Brain microvascular endothelial cell (primary cell): ENCODE measurements at regions not wholly inside any gene's neighbourhood (a gene's known extent, or its start where the extent isn't known, plus 50 kb on each side); places are given as distances from the start of the nearest gene placed in this dataset.

Source experiments
- DNase-seq: peaks from one replicate; pipeline ENCODE4 v3.0.0-alpha.2; 2020
- H3K27ac ChIP-seq: fragments of 250-450 bp; sonication (Bioruptor Pico); 2 replicates; pipeline ENCODE4 v1.5.1; 2020; ENCODE audit warnings: mild to moderate bottlenecking, moderate library complexity
- H3K27me3 ChIP-seq: fragments of 250-450 bp; sonication (Bioruptor Pico); replicated peaks from 2 replicates; pipeline ENCODE4 v1.5.1; 2020; ENCODE audit warnings: mild to moderate bottlenecking
- H3K36me3 ChIP-seq: fragments of 250-450 bp; sonication (Bioruptor Pico); replicated peaks from 2 replicates; pipeline ENCODE4 v1.5.1; 2020; ENCODE audit warnings: mild to moderate bottlenecking
- H3K4me3 ChIP-seq: 2 replicates; pipeline ENCODE4 v1.5.1; 2011; ENCODE audit warnings: low read depth, mild to moderate bottlenecking, control low read depth, low read length, moderate library complexity
- in situ Hi-C: cut with HindIII; loops from 2 replicates; pipeline ENCODE4 v1.10.0; 2017; ENCODE audit warnings: low sequenced_read_pairs, low pct_ligation_motif_present
- TF ChIP-seq, protein P1 (sequence below): IDR thresholded peaks from 2 replicates; pipeline ENCODE4 v1.5.1; 2011; ENCODE audit warnings: low read depth, mild to moderate bottlenecking, moderate library complexity, low read length, control low read depth, inconsistent platforms; ENCODE audit errors: missing control alignments

DNA sequence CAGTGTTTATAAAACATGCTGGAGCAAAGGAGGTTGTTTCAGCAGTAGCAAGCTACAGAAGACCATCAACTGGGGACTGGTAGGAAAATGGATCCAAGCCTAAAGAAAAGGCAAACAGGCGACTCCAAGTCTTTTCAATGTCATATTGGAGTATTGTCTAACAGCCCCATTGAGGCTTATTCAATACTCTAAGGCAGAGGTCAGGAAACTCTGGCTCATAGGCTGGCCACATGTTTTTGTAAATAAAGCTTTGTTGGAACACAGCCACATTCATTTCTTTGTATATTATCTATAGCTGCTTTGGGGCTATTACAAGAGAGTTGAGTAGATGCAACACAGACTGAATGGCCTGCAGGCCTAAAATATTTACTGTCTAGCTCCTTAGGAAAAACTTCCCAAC, 77.5 kb downstream of the RPL22L1 start:
- Histone ChIP-seq H3K27ac (no peak overlapping the region), H3K27me3 (no peaks in the 10 kb centered on the region), H3K36me3 (no peaks in the 10 kb centered on the region), H3K4me3 (no peak overlapping the region)
- in situ Hi-C loops, result no loop called here
- DNase-seq, result no peak
- TF ChIP-seq, protein P1, sequence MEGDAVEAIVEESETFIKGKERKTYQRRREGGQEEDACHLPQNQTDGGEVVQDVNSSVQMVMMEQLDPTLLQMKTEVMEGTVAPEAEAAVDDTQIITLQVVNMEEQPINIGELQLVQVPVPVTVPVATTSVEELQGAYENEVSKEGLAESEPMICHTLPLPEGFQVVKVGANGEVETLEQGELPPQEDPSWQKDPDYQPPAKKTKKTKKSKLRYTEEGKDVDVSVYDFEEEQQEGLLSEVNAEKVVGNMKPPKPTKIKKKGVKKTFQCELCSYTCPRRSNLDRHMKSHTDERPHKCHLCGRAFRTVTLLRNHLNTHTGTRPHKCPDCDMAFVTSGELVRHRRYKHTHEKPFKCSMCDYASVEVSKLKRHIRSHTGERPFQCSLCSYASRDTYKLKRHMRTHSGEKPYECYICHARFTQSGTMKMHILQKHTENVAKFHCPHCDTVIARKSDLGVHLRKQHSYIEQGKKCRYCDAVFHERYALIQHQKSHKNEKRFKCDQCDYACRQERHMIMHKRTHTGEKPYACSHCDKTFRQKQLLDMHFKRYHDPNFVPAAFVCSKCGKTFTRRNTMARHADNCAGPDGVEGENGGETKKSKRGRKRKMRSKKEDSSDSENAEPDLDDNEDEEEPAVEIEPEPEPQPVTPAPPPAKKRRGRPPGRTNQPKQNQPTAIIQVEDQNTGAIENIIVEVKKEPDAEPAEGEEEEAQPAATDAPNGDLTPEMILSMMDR, result no peak

DNA sequence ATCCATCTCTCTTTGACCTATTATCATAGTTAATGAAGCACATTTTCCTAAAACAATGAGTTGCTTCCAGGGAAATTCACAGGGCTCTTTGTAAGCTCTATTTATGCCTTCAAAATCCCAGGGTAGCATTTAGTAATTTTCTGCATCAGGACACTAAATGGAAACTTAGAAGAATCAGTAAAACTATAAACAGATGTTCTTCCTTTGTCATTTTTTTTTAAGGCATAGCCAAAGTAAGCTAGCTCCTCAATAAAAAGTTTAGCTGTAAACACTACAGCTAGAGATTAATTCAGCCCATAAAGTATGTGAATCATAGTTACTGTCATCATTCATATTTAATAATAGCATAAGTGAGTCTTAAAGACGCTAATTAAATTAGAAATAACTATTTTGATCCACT, 79.3 kb downstream of the RPL22L1 start:
- no peak overlapping the region for H3K4me3 ChIP-seq
- H3K36me3 ChIP-seq, result no peaks in the 10 kb centered on the region
- H3K27ac ChIP-seq, result no peak overlapping the region
- in situ Hi-C loops, result no loop called here
- TF ChIP-seq, protein P1, result no peak
- no peaks in the 10 kb centered on the region for H3K27me3 ChIP-seq
- DNase-seq, result no peak

DNA sequence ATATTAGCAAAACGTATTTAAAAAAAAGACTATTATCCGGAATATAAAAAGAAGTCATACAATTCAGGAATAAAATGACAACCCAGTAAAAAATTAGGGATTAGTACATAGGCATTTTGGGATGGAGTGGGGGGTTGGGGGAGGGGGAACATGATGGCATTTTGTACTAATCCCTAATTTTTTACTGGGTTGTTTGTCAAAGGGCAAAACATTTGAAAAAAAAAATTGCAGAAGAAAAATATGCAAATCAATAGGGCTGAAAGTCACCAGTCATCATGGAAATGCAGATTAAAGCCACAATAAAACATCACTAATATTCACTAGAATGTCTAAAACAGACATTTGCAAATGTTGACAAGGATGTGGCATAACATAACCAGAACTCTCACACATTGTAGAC, 82.5 kb downstream of the RPL22L1 start:
- Histone ChIP-seq H3K36me3 (no peaks in the 10 kb centered on the region), H3K27me3 (no peaks in the 10 kb centered on the region), H3K4me3 (no peak overlapping the region), H3K27ac (no peak overlapping the region)
- in situ Hi-C loops, result no loop called here
- TF ChIP-seq, protein P1, result no peak
- DNase-seq, result no peak

DNA sequence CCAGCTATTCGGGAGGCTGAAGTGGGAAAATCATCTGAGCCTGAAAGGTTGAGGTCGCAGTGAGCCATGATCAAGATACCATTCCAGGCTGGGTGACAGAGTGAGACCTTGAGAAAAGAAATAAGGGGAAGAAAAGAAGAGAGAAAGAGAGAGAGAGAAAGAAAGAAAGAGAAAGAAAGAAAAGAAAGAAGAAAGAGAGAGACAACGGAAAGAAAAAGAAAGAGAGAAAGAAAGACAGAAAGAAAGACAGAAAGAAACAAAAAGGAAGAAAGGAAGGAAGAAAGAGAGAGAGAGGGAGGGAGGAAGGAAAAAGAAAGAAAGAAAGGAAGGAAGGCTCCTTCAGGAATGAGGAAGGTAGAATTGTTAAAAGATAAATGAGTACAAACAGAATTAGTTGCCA, 84.5 kb downstream of the RPL22L1 start:
- Histone ChIP-seq H3K4me3 (no peak overlapping the region), H3K27me3 (no peaks in the 10 kb centered on the region), H3K27ac (no peak overlapping the region), H3K36me3 (no peaks in the 10 kb centered on the region)
- TF ChIP-seq, protein P1, result no peak
- in situ Hi-C loops, result no loop called here
- DNase-seq, result no peak

DNA sequence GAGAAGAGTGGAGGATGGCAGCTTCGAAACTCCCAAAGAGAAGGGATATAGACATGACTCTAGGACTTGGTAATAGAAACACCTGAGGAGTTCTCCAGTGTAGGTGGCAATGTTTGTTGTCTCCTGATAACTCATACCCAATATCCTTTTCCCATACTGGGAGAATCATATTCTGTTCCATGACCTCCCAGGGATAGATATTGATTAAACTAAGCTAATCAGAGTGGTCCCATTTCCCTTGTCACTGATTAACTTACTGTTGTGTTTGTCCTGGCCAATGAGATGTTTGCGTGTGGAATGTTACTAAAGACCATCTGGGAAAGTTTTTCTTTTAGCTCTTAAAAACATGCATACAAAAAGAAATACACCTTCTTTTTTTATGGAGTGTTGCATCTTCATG, 85.6 kb downstream of the RPL22L1 start:
- Histone ChIP-seq H3K27ac (no peak overlapping the region), H3K36me3 (no peaks in the 10 kb centered on the region), H3K4me3 (no peak overlapping the region), H3K27me3 (no peaks in the 10 kb centered on the region)
- TF ChIP-seq, protein P1, result no peak
- in situ Hi-C loops, result no loop called here
- DNase-seq, result no peak

DNA sequence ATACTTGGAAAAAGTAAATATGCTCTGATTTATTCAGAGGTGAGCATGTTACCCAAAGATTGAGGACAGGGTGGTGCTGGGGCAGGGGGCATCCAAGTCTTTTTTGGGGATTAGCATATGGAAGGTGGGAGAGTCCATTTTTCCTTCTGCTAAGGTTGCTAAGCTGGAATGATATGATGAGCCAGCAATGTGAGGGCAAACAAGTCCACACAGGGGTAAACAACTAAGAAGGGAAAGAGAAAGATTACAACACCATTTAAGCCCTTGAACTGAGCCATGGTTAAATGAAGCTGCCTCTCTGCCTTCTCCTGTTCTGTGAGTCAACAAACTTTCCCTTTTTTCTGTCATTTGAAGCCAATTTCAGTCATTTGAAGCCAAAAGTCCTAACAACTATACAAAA, 89.0 kb downstream of the RPL22L1 start:
- no peaks in the 10 kb centered on the region for H3K27me3 ChIP-seq
- in situ Hi-C loops, result no loop called here
- H3K27ac ChIP-seq, result no peak overlapping the region
- H3K36me3 ChIP-seq, result no peaks in the 10 kb centered on the region
- no peak for DNase-seq
- H3K4me3 ChIP-seq, result no peak overlapping the region
- TF ChIP-seq, protein P1, result no peak
